HepG2 (cell line): ENCODE measurements at regions not wholly inside any gene's neighbourhood (a gene's known extent, or its start where the extent isn't known, plus 50 kb on each side); places are given as distances from the start of the nearest gene placed in this dataset.

ENCODE experiments used
- ATAC-seq: fragments of 200-7000 bp; cut with Tn5 transposase; 3 replicates; pipeline ENCODE4 v1.9.1; 2020; ENCODE audit warnings: mild to moderate bottlenecking, moderate library complexity
- BruUV-seq: library from RNA; stranded (reverse); fragments of 400-500 nt; replicated peaks from 2 replicates; lab custom pipeline; 2021; lab: Mats Ljungman, UMichigan
- CTCF ChIA-PET: fragments of 300-600 bp; formaldehyde crosslinking; extraction: SDS; loops from one replicate; lab custom pipeline; 2021; ENCODE audit warnings: low total read pairs, inconsistent platforms, low intra/inter-chr PET ratio; lab: Yijun Ruan, JAX
- POLR2A ChIA-PET: fragments of 350-600 bp; sonication (Branson Sonifier 250); formaldehyde crosslinking; loops from one replicate; lab custom pipeline; 2020; ENCODE audit warnings: antibody characterized with exemption, inconsistent platforms; lab: Yijun Ruan, JAX
- DNase-seq: peaks from one replicate; pipeline ENCODE4 v3.0.0-alpha.2; 2015; ENCODE audit warnings: low spot score
- FAIRE-seq: peaks from 3 replicates; lab custom pipeline; 2011; peaks lifted over from hg19 to GRCh38; lab: Jason Lieb, UNC
- H2AFZ ChIP-seq: one replicate; pipeline ENCODE4 v1.6.1; 2011; ENCODE audit warnings: low read length, inconsistent platforms
- H3K27ac ChIP-seq: fragments of 300-600 bp; 3 replicates; pipeline ENCODE4 v1.8.0; 2011; ENCODE audit warnings: mixed run types, mild to moderate bottlenecking, mixed read lengths, low read length, inconsistent platforms; ENCODE audit not compliant: insufficient read depth; ENCODE audit errors: extremely low read length
- H3K27me3 ChIP-seq, 2 experiments: fragments of 200-600 bp in 1 of 2; 2 replicates in 1 of 2; 3 replicates in 1 of 2; pipeline versions ENCODE4 v1.6.0 to v1.8.0; 2011; ENCODE audit warnings: low read length in 2 of 2, mild to moderate bottlenecking in 2 of 2, moderate library complexity in 2 of 2, inconsistent platforms in 1 of 2; ENCODE audit not compliant: insufficient read depth in 2 of 2, control insufficient read depth in 1 of 2
- H3K36me3 ChIP-seq, 2 experiments: fragments of 200-600 bp in 1 of 2; replicated peaks in 1 of 2; 2 replicates in 1 of 2; 3 replicates in 1 of 2; pipeline versions ENCODE4 v1.5.1 to v1.8.0; 2011; ENCODE audit warnings: low read length in 2 of 2, inconsistent platforms in 1 of 2; ENCODE audit not compliant: insufficient read depth in 2 of 2, control insufficient read depth in 1 of 2
- H3K4me1 ChIP-seq: 2 replicates; pipeline ENCODE4 v1.5.1; 2012; ENCODE audit warnings: low read length, inconsistent platforms; ENCODE audit not compliant: insufficient read depth
- H3K4me2 ChIP-seq: 2 replicates; pipeline ENCODE4 v1.6.0; 2011; ENCODE audit warnings: low read depth, low read length, inconsistent platforms
- H3K4me3 ChIP-seq, 3 experiments: fragments of 200-600 bp in 1 of 3; sonication (generic), shearing (Covaris generic) in 1 of 3; replicated peaks in 1 of 3; 2 replicates each; pipeline ENCODE4 v1.5.1; 2011 to 2016; ENCODE audit warnings: low read length in 3 of 3, inconsistent platforms in 2 of 3, low read depth in 2 of 3, mild to moderate bottlenecking in 2 of 3, control low read depth in 1 of 3, mixed read lengths in 1 of 3; ENCODE audit not compliant: insufficient read depth in 1 of 3
- H3K79me2 ChIP-seq: one replicate; pipeline ENCODE4 v1.6.1; 2011; ENCODE audit warnings: low read length, inconsistent platforms; ENCODE audit not compliant: insufficient read depth
- H3K9ac ChIP-seq: 2 replicates; pipeline ENCODE4 v1.6.0; 2011; ENCODE audit warnings: mild to moderate bottlenecking, low read depth, low read length, inconsistent platforms; ENCODE audit not compliant: insufficient read depth
- H3K9me3 ChIP-seq: 2 replicates; pipeline ENCODE4 v1.5.1; 2012; ENCODE audit warnings: mild to moderate bottlenecking, low read length
- H4K20me1 ChIP-seq: 2 replicates; pipeline ENCODE4 v1.6.0; 2011; ENCODE audit warnings: inconsistent platforms, mild to moderate bottlenecking, low read length, moderate library complexity; ENCODE audit not compliant: insufficient read depth
- HDAC6 ChIP-seq: fragments of 200-600 bp; sonication (generic); IDR thresholded peaks from 2 replicates; pipeline ENCODE4 v1.7.0; 2017; ENCODE audit warnings: mild to moderate bottlenecking, antibody characterized with exemption, low read length, low read depth
- IKZF4 ChIP-seq: sonication (generic); formaldehyde crosslinking; IDR thresholded peaks from 2 replicates; pipeline ENCODE4 v1.5.1; 2020; ENCODE audit warnings: borderline replicate concordance, mild to moderate bottlenecking, low read depth, missing genetic modification reagents; ENCODE audit errors: not compliant biosample characterization
- SALL1 ChIP-seq: sonication (generic); formaldehyde crosslinking; IDR thresholded peaks from 2 replicates; pipeline ENCODE4 v1.8.0; 2022; ENCODE audit warnings: mild to moderate bottlenecking, missing genetic modification reagents
- ZHX2 ChIP-seq, 2 experiments: sonication (generic) in 1 of 2; formaldehyde crosslinking in 1 of 2; IDR thresholded peaks; 2 replicates each; pipeline versions ENCODE4 v1.6.1 to v1.9.0; 2014 to 2022; ENCODE audit warnings: antibody characterized with exemption in 1 of 2, borderline replicate concordance in 1 of 2, inconsistent platforms in 1 of 2, low read depth in 1 of 2, missing genetic modification reagents in 1 of 2
- ZNF605 ChIP-seq: sonication (generic); formaldehyde crosslinking; IDR thresholded peaks from 2 replicates; pipeline ENCODE4 v1.8.0; 2022; ENCODE audit warnings: mild to moderate bottlenecking, missing genetic modification reagents
- ZNF629 ChIP-seq: sonication (generic); formaldehyde crosslinking; conservative IDR thresholded peaks from 2 replicates; pipeline ENCODE4 v1.5.0; 2020; ENCODE audit warnings: missing genetic modification reagents
- WGBS: methylation state at CpG from one replicate; pipeline ENCODE4 v1.1.6; 2017; ENCODE audit warnings: low lambda C conversion rate; 5-methylcytosine and 5-hydroxymethylcytosine counted together
- in situ Hi-C: cut with HindIII; loops from 2 replicates; pipeline ENCODE4 v1.10.0; 2017; ENCODE audit warnings: low pct_unique_long_range_greater_than_20kb; ENCODE audit not compliant: extremely low pct_ligation_motif_present
- intact Hi-C: fragments of 100-400 bp; cut with micrococcal nuclease; formaldehyde crosslinking; loops from one replicate; pipeline ENCODE4 v1.10.0; 2022; ENCODE audit not compliant: unreplicated experiment
- TF ChIP-seq, protein P1 (sequence below): sonication (generic); formaldehyde crosslinking; IDR thresholded peaks from 2 replicates; pipeline ENCODE4 v1.4.0; 2020; ENCODE audit warnings: missing genetic modification reagents

DNA sequence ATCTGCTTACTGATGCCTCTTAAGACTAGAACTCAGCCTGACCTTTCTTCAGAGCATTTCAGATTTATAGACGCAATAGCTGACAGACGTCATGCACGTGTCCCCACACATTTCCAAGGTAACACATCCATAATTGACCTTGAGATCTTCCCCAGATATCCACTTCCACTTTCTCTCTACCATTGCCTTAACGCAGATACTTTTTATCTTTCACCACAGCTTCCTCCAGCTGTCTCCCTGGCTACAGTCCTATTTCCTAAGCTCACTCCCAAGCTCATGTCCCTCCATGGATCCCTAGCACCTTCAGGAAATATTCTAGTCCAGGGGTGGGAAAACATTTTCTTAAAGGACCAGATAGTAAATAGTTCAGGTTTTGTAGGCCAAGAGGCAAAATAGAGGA, 173.0 kb upstream of the MITF start:
- H3K4me3 ChIP-seq: no peak overlapping the region
- DNase-seq (no peak), FAIRE-seq (no peak), ATAC-seq (no peak)
- no peak overlapping the region for H3K4me2 ChIP-seq
- H3K27me3 ChIP-seq: no peaks in the 10 kb centered on the region
- intact Hi-C loops: no loop called here
- WGBS: 30% methylated on average over 4 of the region's 4 CpGs
- H4K20me1 ChIP-seq: no peaks in the 10 kb centered on the region
- no peaks in the 10 kb centered on the region for H3K4me1 ChIP-seq
- ChIA-PET CTCF (no interaction called here), POLR2A (no interaction called here)
- H3K9ac ChIP-seq: no peak overlapping the region
- TF ChIP-seq ZNF629 (CRISPR knock-in tag) (no peak), ZNF605 (CRISPR knock-in tag) (no peak), SALL1 (CRISPR knock-in tag) (no peak), IKZF4 (CRISPR knock-in tag) (no peak)
- TF ChIP-seq, protein P1, sequence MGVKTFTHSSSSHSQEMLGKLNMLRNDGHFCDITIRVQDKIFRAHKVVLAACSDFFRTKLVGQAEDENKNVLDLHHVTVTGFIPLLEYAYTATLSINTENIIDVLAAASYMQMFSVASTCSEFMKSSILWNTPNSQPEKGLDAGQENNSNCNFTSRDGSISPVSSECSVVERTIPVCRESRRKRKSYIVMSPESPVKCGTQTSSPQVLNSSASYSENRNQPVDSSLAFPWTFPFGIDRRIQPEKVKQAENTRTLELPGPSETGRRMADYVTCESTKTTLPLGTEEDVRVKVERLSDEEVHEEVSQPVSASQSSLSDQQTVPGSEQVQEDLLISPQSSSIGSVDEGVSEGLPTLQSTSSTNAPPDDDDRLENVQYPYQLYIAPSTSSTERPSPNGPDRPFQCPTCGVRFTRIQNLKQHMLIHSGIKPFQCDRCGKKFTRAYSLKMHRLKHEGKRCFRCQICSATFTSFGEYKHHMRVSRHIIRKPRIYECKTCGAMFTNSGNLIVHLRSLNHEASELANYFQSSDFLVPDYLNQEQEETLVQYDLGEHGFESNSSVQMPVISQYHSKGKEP: no peak
- no peaks in the 10 kb centered on the region for H3K9me3 ChIP-seq
- no peaks in the 10 kb centered on the region for H3K79me2 ChIP-seq
- no peak overlapping the region for H2AFZ ChIP-seq
- no peak overlapping the region for H3K27ac ChIP-seq
- in situ Hi-C loops: no loop called here
- no peaks in the 10 kb centered on the region for H3K36me3 ChIP-seq
- BruUV-seq: no TSS peak

- Histone ChIP-seq H3K4me1 (no peaks in the 10 kb centered on the region), H3K79me2 (no peaks in the 10 kb centered on the region), H4K20me1 (no peaks in the 10 kb centered on the region), H3K4me2 (no peak overlapping the region), H3K9me3 (no peaks in the 10 kb centered on the region), H3K27me3 (no peaks in the 10 kb centered on the region), H3K36me3 (no peaks in the 10 kb centered on the region), H2AFZ (no peak overlapping the region), H3K4me3 (no peak overlapping the region), H3K9ac (no peak overlapping the region), H3K27ac (no peak overlapping the region)
- intact Hi-C loops (no loop called here), in situ Hi-C loops (no loop called here)
- DNase-seq (no peak), FAIRE-seq (no peak), ATAC-seq (no peak)
- 4% methylated on average over 4 of the region's 4 CpGs for WGBS
- ChIA-PET POLR2A (no interaction called here), CTCF (no interaction called here)
- no TSS peak for BruUV-seq
- TF ChIP-seq HDAC6: no peak
- no peak for TF ChIP-seq ZHX2 (IDR thresholded peaks at IDR 0.05; ENCODE audit: low read depth)
- TF ChIP-seq ZHX2 (CRISPR knock-in tag; IDR thresholded peaks at IDR 0.05; ENCODE audit: borderline replicate concordance): no peak
Observed at GRCh38 chr3:69565316-69565715, 173.9 kb upstream of the MITF start.
